SH-SY5Y (cell line): ENCODE measurements at regions not wholly inside any gene's neighbourhood (a gene's known extent, or its start where the extent isn't known, plus 50 kb on each side); places are given as distances from the start of the nearest gene placed in this dataset.

Experiments
- GATA2 ChIP-seq: IDR thresholded peaks from 2 replicates; pipeline ENCODE4 v1.6.1; 2011; ENCODE audit warnings: mild to moderate bottlenecking, low read depth, low read length
- GATA3 ChIP-seq: IDR thresholded peaks from 2 replicates; pipeline ENCODE4 v1.6.1; 2011; ENCODE audit warnings: low read depth, mild to moderate bottlenecking, low read length, moderate library complexity

DNA sequence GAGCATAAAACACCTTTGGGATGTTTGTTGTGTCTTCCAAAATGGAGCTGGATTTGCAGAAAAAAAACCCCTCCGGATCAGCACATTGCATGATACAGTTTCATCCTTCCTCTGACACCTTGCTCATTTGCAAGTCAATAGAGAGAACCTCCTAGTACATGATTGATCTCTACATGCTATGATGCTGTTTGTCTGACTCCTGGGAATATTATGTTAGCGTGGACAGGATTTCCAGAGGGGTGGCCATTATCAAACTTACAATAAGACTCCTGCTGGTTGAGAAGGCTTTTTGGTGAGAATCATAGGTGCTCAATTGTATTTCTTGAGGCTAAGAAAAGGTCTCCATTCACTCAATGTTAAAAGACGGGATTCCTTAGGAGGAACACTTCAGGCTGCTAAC lies 75.9 kb upstream of the SCEL start:
- TF ChIP-seq GATA3 (no peak), GATA2 (no peak)
